ENCODE measurements at regions not wholly inside any gene's neighbourhood (a gene's known extent, or its start where the extent isn't known, plus 50 kb on each side); places are given as distances from the start of the nearest gene placed in this dataset.

DNA sequence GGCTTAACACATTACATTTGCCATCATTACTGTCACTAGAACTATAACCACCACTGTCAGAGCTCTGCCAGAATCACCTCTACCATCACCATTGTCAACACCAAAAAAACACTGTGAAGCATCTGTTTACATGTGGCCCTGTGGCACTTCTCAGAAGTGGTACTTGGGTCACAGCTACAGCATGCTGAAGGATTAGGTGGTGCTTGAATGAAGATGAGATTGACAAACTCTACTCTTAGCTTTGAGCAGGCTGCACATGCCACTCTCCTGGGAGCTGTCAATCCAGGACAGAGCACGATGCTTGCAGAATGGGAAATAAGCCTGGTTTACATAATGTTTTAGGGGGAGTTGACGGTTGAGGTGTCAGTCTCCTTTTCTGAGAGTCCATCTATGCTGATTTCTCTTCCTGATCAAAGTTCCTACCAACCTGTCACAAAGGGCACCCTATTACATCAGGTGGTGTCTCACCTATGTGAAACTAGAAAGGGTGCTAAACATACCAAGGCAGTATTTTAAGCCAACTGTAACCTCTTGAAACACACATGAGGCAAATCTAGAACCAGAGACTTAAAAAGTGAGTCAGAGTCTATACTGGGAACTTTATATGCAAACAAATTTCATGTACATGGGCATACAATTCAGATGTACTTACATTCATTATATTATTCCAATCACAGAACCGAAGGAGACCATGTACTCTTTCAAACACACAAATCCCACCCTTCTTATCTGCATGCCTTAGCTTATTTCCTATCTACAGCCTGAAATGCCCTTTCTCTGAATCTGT lies 258.7 kb downstream of the EMP1 start:
- no peak overlapping the region for H3K4me3 ChIP-seq (IDR thresholded peaks at IDR 0.05; ENCODE audit: insufficient read depth, low read depth, low read length)
- H3K4me1 ChIP-seq (ENCODE audit: low read depth, poor library complexity, severe bottlenecking): no peaks in the 10 kb centered on the region
- H3K79me2 ChIP-seq (ENCODE audit: insufficient read depth, low read depth): no peaks in the 10 kb centered on the region
- H3K27ac ChIP-seq: no peak overlapping the region
- H3K27me3 ChIP-seq (ENCODE audit: insufficient read depth, low read depth): no peaks in the 10 kb centered on the region
- H3K9ac ChIP-seq: no peak overlapping the region
- H2AFZ ChIP-seq (ENCODE audit: low read depth): no peak overlapping the region
- TF ChIP-seq, protein P1, sequence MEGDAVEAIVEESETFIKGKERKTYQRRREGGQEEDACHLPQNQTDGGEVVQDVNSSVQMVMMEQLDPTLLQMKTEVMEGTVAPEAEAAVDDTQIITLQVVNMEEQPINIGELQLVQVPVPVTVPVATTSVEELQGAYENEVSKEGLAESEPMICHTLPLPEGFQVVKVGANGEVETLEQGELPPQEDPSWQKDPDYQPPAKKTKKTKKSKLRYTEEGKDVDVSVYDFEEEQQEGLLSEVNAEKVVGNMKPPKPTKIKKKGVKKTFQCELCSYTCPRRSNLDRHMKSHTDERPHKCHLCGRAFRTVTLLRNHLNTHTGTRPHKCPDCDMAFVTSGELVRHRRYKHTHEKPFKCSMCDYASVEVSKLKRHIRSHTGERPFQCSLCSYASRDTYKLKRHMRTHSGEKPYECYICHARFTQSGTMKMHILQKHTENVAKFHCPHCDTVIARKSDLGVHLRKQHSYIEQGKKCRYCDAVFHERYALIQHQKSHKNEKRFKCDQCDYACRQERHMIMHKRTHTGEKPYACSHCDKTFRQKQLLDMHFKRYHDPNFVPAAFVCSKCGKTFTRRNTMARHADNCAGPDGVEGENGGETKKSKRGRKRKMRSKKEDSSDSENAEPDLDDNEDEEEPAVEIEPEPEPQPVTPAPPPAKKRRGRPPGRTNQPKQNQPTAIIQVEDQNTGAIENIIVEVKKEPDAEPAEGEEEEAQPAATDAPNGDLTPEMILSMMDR (conservative IDR thresholded peaks at IDR 0.05; ENCODE audit: low read depth, low read length): no peak
- H3K4me2 ChIP-seq: no peak overlapping the region
- H3K36me3 ChIP-seq (ENCODE audit: insufficient read depth): no peaks in the 10 kb centered on the region
- H4K20me1 ChIP-seq (ENCODE audit: insufficient read depth): no peaks in the 10 kb centered on the region

DNA sequence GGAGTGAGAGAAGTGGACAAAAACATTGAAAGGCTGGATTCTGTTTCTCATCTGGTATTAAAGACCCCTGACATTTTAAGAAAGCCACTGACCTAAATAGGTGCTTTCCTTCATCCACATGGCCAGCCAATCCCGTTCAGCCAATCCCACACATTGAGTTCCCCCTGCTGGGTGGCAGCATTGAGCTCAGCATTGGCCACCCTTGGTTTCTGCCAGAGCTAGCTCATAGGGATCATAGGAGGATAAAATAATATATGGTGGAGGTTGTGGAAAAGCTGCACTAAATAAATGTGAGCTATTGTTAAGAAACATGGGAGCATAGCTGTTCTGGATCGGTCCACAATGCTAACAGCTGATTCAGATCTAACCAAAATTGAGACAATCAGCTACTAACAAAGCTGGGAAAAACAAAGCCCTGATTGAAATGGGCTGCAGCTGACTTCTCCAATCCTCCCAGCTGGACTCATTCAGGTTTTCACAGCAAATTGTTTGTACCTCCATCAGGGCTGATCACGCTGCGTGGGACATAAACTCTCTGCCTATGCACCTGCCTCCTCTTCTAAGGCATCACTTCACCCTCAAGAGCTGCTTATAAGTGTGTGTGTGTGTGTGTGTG lies 256.5 kb downstream of the EMP1 start:
- H3K36me3 ChIP-seq (ENCODE audit: insufficient read depth): no peaks in the 10 kb centered on the region
- H3K4me3 ChIP-seq (IDR thresholded peaks at IDR 0.05; ENCODE audit: insufficient read depth, low read depth, low read length): no peak overlapping the region
- no peaks in the 10 kb centered on the region for H4K20me1 ChIP-seq (ENCODE audit: insufficient read depth)
- no peaks in the 10 kb centered on the region for H3K4me1 ChIP-seq (ENCODE audit: low read depth, poor library complexity, severe bottlenecking)
- H3K9ac ChIP-seq: no peak overlapping the region
- TF ChIP-seq, protein P1 (conservative IDR thresholded peaks at IDR 0.05; ENCODE audit: low read depth, low read length): no peak
- H3K27ac ChIP-seq: no peak overlapping the region
- no peak overlapping the region for H3K4me2 ChIP-seq
- H3K79me2 ChIP-seq (ENCODE audit: insufficient read depth, low read depth): no peaks in the 10 kb centered on the region
- no peak overlapping the region for H2AFZ ChIP-seq (ENCODE audit: low read depth)
- H3K27me3 ChIP-seq (ENCODE audit: insufficient read depth, low read depth): no peaks in the 10 kb centered on the region

DNA sequence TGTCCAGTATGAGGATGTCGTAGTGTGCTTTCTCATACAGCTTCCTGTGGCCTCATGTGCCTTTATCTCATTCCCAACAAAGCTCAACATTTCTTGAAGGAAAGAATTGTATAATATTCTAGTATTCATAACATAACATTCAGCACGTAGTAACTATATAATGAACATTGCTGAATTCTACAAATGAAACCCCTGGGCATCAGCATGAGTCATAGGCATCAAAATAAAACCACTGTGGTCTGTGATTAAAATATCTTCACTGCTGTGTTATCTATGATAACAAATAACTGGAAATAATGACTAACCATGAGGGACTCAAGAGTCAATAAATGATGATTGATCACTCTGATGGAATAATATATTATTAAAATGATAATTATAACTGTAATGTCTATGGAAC lies 255.2 kb downstream of the EMP1 start:
- Histone ChIP-seq H3K4me3 (IDR thresholded peaks at IDR 0.05; ENCODE audit: insufficient read depth, low read depth, low read length) (no peak overlapping the region), H3K27me3 (ENCODE audit: insufficient read depth, low read depth) (no peaks in the 10 kb centered on the region), H2AFZ (ENCODE audit: low read depth) (no peak overlapping the region), H3K36me3 (ENCODE audit: insufficient read depth) (no peaks in the 10 kb centered on the region), H3K9ac (no peak overlapping the region), H4K20me1 (ENCODE audit: insufficient read depth) (no peaks in the 10 kb centered on the region), H3K4me1 (ENCODE audit: low read depth, poor library complexity, severe bottlenecking) (no peaks in the 10 kb centered on the region), H3K4me2 (no peak overlapping the region), H3K79me2 (ENCODE audit: insufficient read depth, low read depth) (no peaks in the 10 kb centered on the region), H3K27ac (no peak overlapping the region)
- TF ChIP-seq, protein P1 (conservative IDR thresholded peaks at IDR 0.05; ENCODE audit: low read depth, low read length): no peak

DNA sequence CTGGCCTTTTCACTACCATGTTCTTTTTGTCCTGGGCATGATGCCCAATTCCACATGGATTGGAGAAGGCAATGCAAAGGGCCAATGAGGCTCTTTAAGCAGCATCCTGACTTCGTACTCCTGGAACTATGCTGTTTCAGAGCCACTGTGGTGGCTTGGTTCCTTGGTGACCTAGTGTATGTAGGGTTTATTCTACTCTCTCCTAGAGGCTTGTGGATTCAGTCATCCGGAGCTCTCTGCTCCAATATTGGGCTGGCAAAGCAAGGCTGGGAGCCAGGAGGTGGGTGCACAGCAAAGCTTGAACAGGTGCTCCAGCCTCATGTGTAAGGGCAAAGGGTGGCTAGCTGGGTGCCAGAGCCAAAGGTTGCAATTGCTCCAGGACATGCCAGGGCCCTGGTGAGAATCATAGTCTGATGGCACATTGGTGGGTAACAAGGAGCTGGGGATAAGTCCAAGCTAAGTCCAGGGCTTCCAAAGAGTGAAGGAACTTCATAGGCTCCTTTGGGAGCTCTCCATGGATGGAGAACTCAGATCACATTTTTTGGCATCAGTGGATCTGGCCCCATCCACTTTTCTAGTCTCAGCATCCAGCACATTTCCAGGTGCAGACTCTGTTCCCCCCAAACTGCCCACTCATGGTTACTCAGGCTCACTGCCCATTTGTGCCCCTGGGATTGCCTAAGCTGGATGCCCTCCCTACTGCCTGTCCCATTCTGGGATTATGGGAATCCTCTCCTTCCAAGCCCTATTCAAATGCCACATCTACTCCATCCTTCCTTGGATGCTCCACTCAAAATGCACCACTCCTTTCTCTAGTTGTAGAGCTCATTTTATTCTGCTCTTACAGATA lies 253.9 kb downstream of the EMP1 start:
- H3K27me3 ChIP-seq (ENCODE audit: insufficient read depth, low read depth): no peaks in the 10 kb centered on the region
- H2AFZ ChIP-seq (ENCODE audit: low read depth): no peak overlapping the region
- H3K4me3 ChIP-seq (IDR thresholded peaks at IDR 0.05; ENCODE audit: insufficient read depth, low read depth, low read length): no peak overlapping the region
- H3K4me1 ChIP-seq (ENCODE audit: low read depth, poor library complexity, severe bottlenecking): no peaks in the 10 kb centered on the region
- no peaks in the 10 kb centered on the region for H4K20me1 ChIP-seq (ENCODE audit: insufficient read depth)
- no peak overlapping the region for H3K4me2 ChIP-seq
- TF ChIP-seq, protein P1 (conservative IDR thresholded peaks at IDR 0.05; ENCODE audit: low read depth, low read length): no peak
- H3K79me2 ChIP-seq (ENCODE audit: insufficient read depth, low read depth): no peaks in the 10 kb centered on the region
- H3K9ac ChIP-seq: no peak overlapping the region
- no peaks in the 10 kb centered on the region for H3K36me3 ChIP-seq (ENCODE audit: insufficient read depth)
- H3K27ac ChIP-seq: no peak overlapping the region
